ENCODE measurements at regions not wholly inside any gene's neighbourhood (a gene's known extent, or its start where the extent isn't known, plus 50 kb on each side); places are given as distances from the start of the nearest gene placed in this dataset.

DNA sequence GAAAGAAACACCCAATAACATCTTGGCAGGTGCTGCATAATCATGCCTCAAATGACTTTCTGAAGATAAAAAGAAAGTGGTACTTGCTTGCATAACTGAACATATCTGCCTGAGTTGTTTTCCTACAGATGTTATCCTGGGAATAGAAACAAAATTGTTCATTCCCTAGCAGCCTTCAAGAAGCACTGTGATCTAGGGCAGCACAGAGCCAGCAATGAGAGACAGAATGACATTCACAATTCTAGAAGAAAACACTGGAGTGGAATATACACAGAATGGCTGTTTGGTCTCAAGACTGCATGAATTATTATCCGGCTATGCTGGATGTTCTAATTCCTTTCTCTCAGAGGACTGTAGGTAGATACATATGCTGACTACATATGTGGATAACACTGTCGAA lies 790.9 kb downstream of the PDHA2 start:
- Histone ChIP-seq H3K79me2 (no peaks in the 10 kb centered on the region), H3K27ac (no peak overlapping the region), H3K4me1 (ENCODE audit: insufficient read depth) (no peaks in the 10 kb centered on the region), H3K4me2 (no peak overlapping the region), H3K9me2 (replicated peaks; ENCODE audit: insufficient read depth) (no peaks in the 10 kb centered on the region), H3K27me3 (no peaks in the 10 kb centered on the region), H3K9me3 (ENCODE audit: low read depth) (no peaks in the 10 kb centered on the region), H4K20me1 (ENCODE audit: insufficient read depth, poor library complexity, severe bottlenecking) (no peaks in the 10 kb centered on the region), H2AFZ (no peak overlapping the region), H3K36me3 (replicated peaks; ENCODE audit: insufficient read depth, low read depth) (no peaks in the 10 kb centered on the region), H3K4me3 (no peak overlapping the region)
- WGBS (ENCODE audit: low lambda C conversion rate, missing lambda C conversion rate): 90% methylated on average over 2 of the region's 2 CpGs
- no peak for DNase-seq (ENCODE audit: low spot score)
- TF ChIP-seq, protein P1, sequence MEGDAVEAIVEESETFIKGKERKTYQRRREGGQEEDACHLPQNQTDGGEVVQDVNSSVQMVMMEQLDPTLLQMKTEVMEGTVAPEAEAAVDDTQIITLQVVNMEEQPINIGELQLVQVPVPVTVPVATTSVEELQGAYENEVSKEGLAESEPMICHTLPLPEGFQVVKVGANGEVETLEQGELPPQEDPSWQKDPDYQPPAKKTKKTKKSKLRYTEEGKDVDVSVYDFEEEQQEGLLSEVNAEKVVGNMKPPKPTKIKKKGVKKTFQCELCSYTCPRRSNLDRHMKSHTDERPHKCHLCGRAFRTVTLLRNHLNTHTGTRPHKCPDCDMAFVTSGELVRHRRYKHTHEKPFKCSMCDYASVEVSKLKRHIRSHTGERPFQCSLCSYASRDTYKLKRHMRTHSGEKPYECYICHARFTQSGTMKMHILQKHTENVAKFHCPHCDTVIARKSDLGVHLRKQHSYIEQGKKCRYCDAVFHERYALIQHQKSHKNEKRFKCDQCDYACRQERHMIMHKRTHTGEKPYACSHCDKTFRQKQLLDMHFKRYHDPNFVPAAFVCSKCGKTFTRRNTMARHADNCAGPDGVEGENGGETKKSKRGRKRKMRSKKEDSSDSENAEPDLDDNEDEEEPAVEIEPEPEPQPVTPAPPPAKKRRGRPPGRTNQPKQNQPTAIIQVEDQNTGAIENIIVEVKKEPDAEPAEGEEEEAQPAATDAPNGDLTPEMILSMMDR (IDR thresholded peaks at IDR 0.05; ENCODE audit: poor library complexity): no peak
- TF ChIP-seq EZH2 (IDR thresholded peaks at IDR 0.05; ENCODE audit: borderline replicate concordance) (no peak), EZH2phosphoT487 (IDR thresholded peaks at IDR 0.05; ENCODE audit: low read depth, severe bottlenecking, unreplicated experiment) (no peak)

DNA sequence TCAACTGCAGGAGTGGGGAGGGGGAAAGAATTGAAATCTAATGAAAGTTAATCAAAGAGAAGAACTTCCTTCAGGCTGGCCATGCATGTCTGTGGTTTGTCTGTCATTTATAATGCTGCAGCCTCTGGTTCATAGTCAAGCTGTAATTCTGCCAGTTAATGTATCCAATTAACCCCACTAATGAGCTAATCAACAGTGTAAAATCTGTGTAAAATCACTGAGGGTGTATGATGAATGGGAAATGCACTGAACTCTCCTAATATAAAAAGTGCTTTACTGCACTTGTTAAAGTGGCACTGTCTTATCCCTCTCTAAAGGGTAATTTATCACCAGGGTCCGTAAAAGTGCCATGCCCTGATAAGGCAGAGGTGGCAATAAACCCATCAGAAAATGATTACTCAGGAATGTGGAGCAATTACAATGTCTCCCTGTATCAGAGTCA lies 798.1 kb downstream of the PDHA2 start:
- Histone ChIP-seq H3K27ac (no peak overlapping the region), H3K4me3 (no peak overlapping the region), H3K27me3 (no peaks in the 10 kb centered on the region), H2AFZ (no peak overlapping the region), H3K9me3 (ENCODE audit: low read depth) (no peaks in the 10 kb centered on the region), H3K4me2 (no peak overlapping the region), H3K9me2 (replicated peaks; ENCODE audit: insufficient read depth) (no peaks in the 10 kb centered on the region), H3K4me1 (ENCODE audit: insufficient read depth) (peaks cover 4% of the 10 kb centered on the region), H3K36me3 (replicated peaks; ENCODE audit: insufficient read depth, low read depth) (no peaks in the 10 kb centered on the region), H3K79me2 (no peaks in the 10 kb centered on the region), H4K20me1 (ENCODE audit: insufficient read depth, poor library complexity, severe bottlenecking) (no peaks in the 10 kb centered on the region)
- TF ChIP-seq, protein P1 (IDR thresholded peaks at IDR 0.05; ENCODE audit: poor library complexity): no peak
- TF ChIP-seq EZH2phosphoT487 (IDR thresholded peaks at IDR 0.05; ENCODE audit: low read depth, severe bottlenecking, unreplicated experiment) (no peak), EZH2 (IDR thresholded peaks at IDR 0.05; ENCODE audit: borderline replicate concordance) (no peak)
- DNase-seq (ENCODE audit: low spot score): peak; percentile 20
- 31% methylated on average over 1 of the region's 1 CpG for WGBS (ENCODE audit: low lambda C conversion rate, missing lambda C conversion rate)

DNA sequence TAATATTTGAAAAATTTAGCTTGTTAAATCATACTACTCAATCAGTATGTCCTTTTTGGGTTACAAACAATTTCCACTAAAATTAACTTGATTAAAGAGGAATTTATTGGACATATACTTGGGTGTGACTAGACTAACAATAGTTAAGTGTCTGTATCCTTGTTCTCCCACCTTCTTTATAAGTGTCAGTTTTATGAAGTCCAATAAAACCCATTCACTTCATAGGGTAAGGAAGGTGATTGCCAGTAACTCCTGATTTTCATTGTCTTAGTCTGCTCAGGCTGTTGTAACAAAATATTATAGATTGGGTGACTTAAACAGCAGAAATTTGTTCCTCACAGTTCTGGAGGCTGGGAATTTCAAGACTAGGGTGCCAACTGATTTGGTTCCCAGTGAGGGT lies 800.0 kb downstream of the PDHA2 start:
- H3K36me3 ChIP-seq (replicated peaks; ENCODE audit: insufficient read depth, low read depth): no peaks in the 10 kb centered on the region
- no peaks in the 10 kb centered on the region for H4K20me1 ChIP-seq (ENCODE audit: insufficient read depth, poor library complexity, severe bottlenecking)
- DNase-seq (ENCODE audit: low spot score): no peak
- no peak overlapping the region for H2AFZ ChIP-seq
- H3K9me3 ChIP-seq (ENCODE audit: low read depth): no peaks in the 10 kb centered on the region
- no peak overlapping the region for H3K27ac ChIP-seq
- no peaks in the 10 kb centered on the region for H3K79me2 ChIP-seq
- H3K4me3 ChIP-seq: no peak overlapping the region
- H3K27me3 ChIP-seq: no peaks in the 10 kb centered on the region
- H3K4me2 ChIP-seq: no peak overlapping the region
- H3K9me2 ChIP-seq (replicated peaks; ENCODE audit: insufficient read depth): no peaks in the 10 kb centered on the region
- H3K4me1 ChIP-seq (ENCODE audit: insufficient read depth): peaks cover 4% of the 10 kb centered on the region
- TF ChIP-seq, protein P1 (IDR thresholded peaks at IDR 0.05; ENCODE audit: poor library complexity): no peak

DNA sequence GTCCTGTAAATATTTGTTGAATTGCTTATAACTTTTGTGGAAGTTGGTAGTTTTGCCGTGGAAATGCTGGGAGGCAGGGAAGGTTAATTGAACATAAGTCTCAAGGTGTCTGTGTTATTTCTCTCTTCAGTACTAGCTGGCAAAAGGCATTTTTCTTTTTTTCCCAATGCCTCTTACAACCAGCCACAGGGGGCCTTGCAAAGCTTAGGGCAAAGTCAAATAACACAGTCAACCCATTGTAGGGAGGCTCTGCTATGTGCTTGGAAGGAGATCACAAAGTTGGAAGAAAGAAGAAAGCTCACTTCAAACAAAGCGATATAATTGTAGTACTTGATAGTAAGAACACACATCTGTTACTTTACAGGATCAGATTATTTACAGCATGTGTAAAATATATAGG lies 802.6 kb downstream of the PDHA2 start:
- TF ChIP-seq EZH2 (IDR thresholded peaks at IDR 0.05; ENCODE audit: borderline replicate concordance) (no peak), EZH2phosphoT487 (IDR thresholded peaks at IDR 0.05; ENCODE audit: low read depth, severe bottlenecking, unreplicated experiment) (no peak)
- TF ChIP-seq, protein P1 (IDR thresholded peaks at IDR 0.05; ENCODE audit: poor library complexity): no peak
- no peaks in the 10 kb centered on the region for H3K36me3 ChIP-seq (replicated peaks; ENCODE audit: insufficient read depth, low read depth)
- H2AFZ ChIP-seq: peak overlapping the region; percentile 2
- H3K27ac ChIP-seq: no peak overlapping the region
- no peak for DNase-seq (ENCODE audit: low spot score)
- H3K4me2 ChIP-seq: no peak overlapping the region
- H4K20me1 ChIP-seq (ENCODE audit: insufficient read depth, poor library complexity, severe bottlenecking): no peaks in the 10 kb centered on the region
- WGBS (ENCODE audit: low lambda C conversion rate, missing lambda C conversion rate): 42% methylated on average over 2 of the region's 2 CpGs
- no peaks in the 10 kb centered on the region for H3K9me2 ChIP-seq (replicated peaks; ENCODE audit: insufficient read depth)
- H3K9me3 ChIP-seq (ENCODE audit: low read depth): no peaks in the 10 kb centered on the region
- H3K79me2 ChIP-seq: no peaks in the 10 kb centered on the region
- H3K4me3 ChIP-seq: no peak overlapping the region
- H3K27me3 ChIP-seq: no peaks in the 10 kb centered on the region
- H3K4me1 ChIP-seq (ENCODE audit: insufficient read depth): peaks cover 4% of the 10 kb centered on the region
